ENCODE measurements at regions not wholly inside any gene's neighbourhood (a gene's known extent, or its start where the extent isn't known, plus 50 kb on each side); places are given as distances from the start of the nearest gene placed in this dataset.

DNA sequence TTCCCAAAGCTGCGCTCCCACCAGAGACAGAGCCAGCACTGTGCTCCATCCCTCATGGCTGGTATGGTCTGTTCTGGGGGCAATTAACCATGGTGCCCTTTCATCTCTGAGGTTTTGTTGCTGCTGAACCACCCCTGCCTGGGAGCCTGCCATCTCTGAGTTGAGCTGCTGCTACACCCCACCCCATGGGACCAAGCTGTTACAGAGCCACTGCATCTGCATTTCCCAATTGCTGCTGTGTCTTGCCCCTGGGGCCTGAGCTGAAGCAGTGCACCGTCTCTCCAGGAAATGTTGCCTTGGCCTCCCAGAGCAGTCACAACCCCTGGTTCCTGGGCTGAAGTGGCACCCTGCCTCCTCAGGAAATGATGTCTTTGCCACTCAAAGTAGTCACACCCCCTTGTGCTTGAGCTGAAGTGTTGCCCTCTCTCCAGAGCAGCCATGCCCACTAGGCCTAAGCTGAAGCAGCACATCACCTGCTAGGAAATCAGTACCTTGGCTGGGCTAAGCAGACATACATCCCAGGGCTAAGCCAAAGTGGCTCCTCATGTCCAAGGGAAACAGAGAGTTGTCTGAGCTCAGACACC is 140.3 kb downstream of the RERGL start (continued):
- TF ChIP-seq BCL11A (IDR thresholded peaks at IDR 0.05; ENCODE audit: low read depth in 2 of 2, low read length in 2 of 2) (no peak), ATF3 (IDR thresholded peaks at IDR 0.05; ENCODE audit: insufficient read depth, low read depth, low read length) (no peak)

Measured in H1 (cell line).